Dermis blood vessel endothelial cell (primary cell): ENCODE measurements at regions not wholly inside any gene's neighbourhood (a gene's known extent, or its start where the extent isn't known, plus 50 kb on each side); places are given as distances from the start of the nearest gene placed in this dataset.
"Not testable (repeated sequence)": the region's sequence is repeated elsewhere in the genome, so short reads cannot be mapped to it uniquely, and the experiment has no call there.

Experiments used
- DNase-seq: peaks from one replicate; pipeline ENCODE4 v3.0.0; 2010

- no peak for DNase-seq
These were observed 843.9 kb downstream of the FRK start for GRCh38 chr6:115216835-115217234.

- DNase-seq, result no peak
These were observed 846.4 kb downstream of the FRK start for GRCh38 chr6:115214283-115214682.

- DNase-seq, result no peak
These were observed 857.3 kb downstream of the FRK start for GRCh38 chr6:115203381-115203780.

GRCh38 chr6:115194981-115195638, 852.3 kb upstream of the HS3ST5 start:
- no peak for DNase-seq

- no peak for DNase-seq
These were observed 849.2 kb upstream of the HS3ST5 start for GRCh38 chr6:115191989-115192388.

- DNase-seq, result no peak
These were observed 847.7 kb upstream of the HS3ST5 start for GRCh38 chr6:115190534-115190933.

- DNase-seq, result not testable (repeated sequence)
These were observed 832.6 kb upstream of the HS3ST5 start for GRCh38 chr6:115175456-115175855.

- not testable (repeated sequence) for DNase-seq
These were observed 823.1 kb upstream of the HS3ST5 start for GRCh38 chr6:115165912-115166311.

- DNase-seq, result no peak
These were observed 816.9 kb upstream of the HS3ST5 start for GRCh38 chr6:115159733-115160132.

GRCh38 chr6:115137910-115138309, 795.1 kb upstream of the HS3ST5 start:
- DNase-seq, result no peak

GRCh38 chr6:115133790-115134189, 791.0 kb upstream of the HS3ST5 start:
- DNase-seq, result no peak

- DNase-seq, result no peak
These were observed 789.1 kb upstream of the HS3ST5 start for GRCh38 chr6:115131709-115132490.

GRCh38 chr6:115121513-115121912, 778.7 kb upstream of the HS3ST5 start:
- not testable (repeated sequence) for DNase-seq

GRCh38 chr6:115120391-115120790, 777.6 kb upstream of the HS3ST5 start:
- no peak for DNase-seq

GRCh38 chr6:115091461-115091860, 748.6 kb upstream of the HS3ST5 start:
- DNase-seq, result no peak

- DNase-seq, result no peak
These were observed 735.7 kb upstream of the HS3ST5 start for GRCh38 chr6:115078555-115078954.

GRCh38 chr6:115071962-115072361, 729.1 kb upstream of the HS3ST5 start:
- DNase-seq, result no peak

- no peak for DNase-seq
These were observed 725.0 kb upstream of the HS3ST5 start for GRCh38 chr6:115067690-115068447.

GRCh38 chr6:115064680-115065079, 721.9 kb upstream of the HS3ST5 start:
- DNase-seq, result no peak

- DNase-seq, result no peak
These were observed 717.8 kb upstream of the HS3ST5 start for GRCh38 chr6:115060581-115060980.

GRCh38 chr6:115058414-115059211, 715.8 kb upstream of the HS3ST5 start:
- DNase-seq, result no peak

- DNase-seq, result no peak
These were observed 712.8 kb upstream of the HS3ST5 start for GRCh38 chr6:115055579-115055978.

- DNase-seq, result not testable (repeated sequence)
These were observed 711.4 kb upstream of the HS3ST5 start for GRCh38 chr6:115054242-115054641.
